WTC11 (cell line): ENCODE measurements at regions not wholly inside any gene's neighbourhood (a gene's known extent, or its start where the extent isn't known, plus 50 kb on each side); places are given as distances from the start of the nearest gene placed in this dataset.

Experiments
- CREM ChIP-seq: sonication (generic); formaldehyde crosslinking; IDR thresholded peaks from 2 replicates; pipeline ENCODE4 v1.8.1; 2022; ENCODE audit warnings: mild to moderate bottlenecking, missing genetic modification reagents, moderate library complexity
- NR3C1 ChIP-seq: sonication (generic); formaldehyde crosslinking; conservative IDR thresholded peaks from 2 replicates; pipeline ENCODE4 v1.8.1; 2023; ENCODE audit warnings: low read depth, mild to moderate bottlenecking, missing genetic modification reagents
- TP53 ChIP-seq: sonication (generic); formaldehyde crosslinking; IDR thresholded peaks from 2 replicates; pipeline ENCODE4 v1.8.1; 2023; ENCODE audit warnings: mild to moderate bottlenecking, missing genetic modification reagents
- ZNF138 ChIP-seq: sonication (generic); formaldehyde crosslinking; conservative IDR thresholded peaks from 2 replicates; pipeline ENCODE4 v1.8.1; 2022; ENCODE audit warnings: mild to moderate bottlenecking, moderate library complexity, missing genetic modification reagents
- TF ChIP-seq, protein P1 (sequence below): sonication (generic); formaldehyde crosslinking; conservative IDR thresholded peaks from 2 replicates; pipeline ENCODE4 v1.8.1; 2022; ENCODE audit warnings: mild to moderate bottlenecking, missing genetic modification reagents
- TF ChIP-seq, protein P2 (sequence below): sonication (generic); formaldehyde crosslinking; IDR thresholded peaks from 2 replicates; pipeline ENCODE4 v1.8.1; 2023; ENCODE audit warnings: mild to moderate bottlenecking, moderate library complexity, missing genetic modification reagents
- TF ChIP-seq, protein P3 (sequence below): fragments of 200-600 bp; IDR thresholded peaks from 2 replicates; pipeline ENCODE4 v1.8.0; 2022; ENCODE audit warnings: antibody characterized with exemption
- TF ChIP-seq, protein P4 (sequence below): sonication (generic); formaldehyde crosslinking; IDR thresholded peaks from 2 replicates; pipeline ENCODE4 v1.8.1; 2023; ENCODE audit warnings: mild to moderate bottlenecking, missing genetic modification reagents
- TF ChIP-seq, protein P5 (sequence below): sonication (generic); formaldehyde crosslinking; IDR thresholded peaks from 2 replicates; pipeline ENCODE4 v1.8.0; 2022; ENCODE audit warnings: mild to moderate bottlenecking, missing genetic modification reagents
- TF ChIP-seq, protein P6 (sequence below): sonication (generic); formaldehyde crosslinking; IDR thresholded peaks from 2 replicates; pipeline ENCODE4 v1.8.0; 2022; ENCODE audit warnings: mild to moderate bottlenecking, missing genetic modification reagents

DNA sequence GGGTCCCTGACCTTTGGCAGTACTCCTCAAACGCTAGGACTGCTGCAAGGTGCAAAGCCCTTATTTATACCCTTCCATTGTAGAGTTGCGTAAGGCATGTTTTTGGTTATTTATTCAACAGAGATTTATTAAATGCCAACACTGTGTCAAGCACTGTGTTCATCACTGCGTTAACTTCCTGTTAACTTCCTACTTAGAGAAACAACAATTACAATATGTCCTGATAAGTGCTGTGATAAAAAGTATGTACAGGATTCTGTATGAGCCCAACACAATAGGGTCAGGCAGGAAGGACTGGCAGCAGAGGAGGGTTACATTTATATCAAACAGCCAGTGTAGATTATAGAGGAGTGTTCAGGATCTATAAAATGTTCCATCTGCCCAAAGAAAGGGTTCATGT is 812.8 kb upstream of the API5 start:
- TF ChIP-seq, protein P1, sequence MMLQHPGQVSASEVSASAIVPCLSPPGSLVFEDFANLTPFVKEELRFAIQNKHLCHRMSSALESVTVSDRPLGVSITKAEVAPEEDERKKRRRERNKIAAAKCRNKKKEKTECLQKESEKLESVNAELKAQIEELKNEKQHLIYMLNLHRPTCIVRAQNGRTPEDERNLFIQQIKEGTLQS (CRISPR knock-in tag) = no peak
- TF ChIP-seq, protein P2, sequence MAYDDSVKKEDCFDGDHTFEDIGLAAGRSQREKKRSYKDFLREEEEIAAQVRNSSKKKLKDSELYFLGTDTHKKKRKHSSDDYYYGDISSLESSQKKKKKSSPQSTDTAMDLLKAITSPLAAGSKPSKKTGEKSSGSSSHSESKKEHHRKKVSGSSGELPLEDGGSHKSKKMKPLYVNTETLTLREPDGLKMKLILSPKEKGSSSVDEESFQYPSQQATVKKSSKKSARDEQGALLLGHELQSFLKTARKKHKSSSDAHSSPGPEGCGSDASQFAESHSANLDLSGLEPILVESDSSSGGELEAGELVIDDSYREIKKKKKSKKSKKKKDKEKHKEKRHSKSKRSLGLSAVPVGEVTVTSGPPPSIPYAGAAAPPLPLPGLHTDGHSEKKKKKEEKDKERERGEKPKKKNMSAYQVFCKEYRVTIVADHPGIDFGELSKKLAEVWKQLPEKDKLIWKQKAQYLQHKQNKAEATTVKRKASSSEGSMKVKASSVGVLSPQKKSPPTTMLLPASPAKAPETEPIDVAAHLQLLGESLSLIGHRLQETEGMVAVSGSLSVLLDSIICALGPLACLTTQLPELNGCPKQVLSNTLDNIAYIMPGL = no peak
- TF ChIP-seq NR3C1 (CRISPR knock-in tag) (no peak), ZNF138 (CRISPR knock-in tag) (no peak), CREM (CRISPR knock-in tag) (no peak), TP53 (CRISPR knock-in tag) (no peak)
- TF ChIP-seq, protein P3, sequence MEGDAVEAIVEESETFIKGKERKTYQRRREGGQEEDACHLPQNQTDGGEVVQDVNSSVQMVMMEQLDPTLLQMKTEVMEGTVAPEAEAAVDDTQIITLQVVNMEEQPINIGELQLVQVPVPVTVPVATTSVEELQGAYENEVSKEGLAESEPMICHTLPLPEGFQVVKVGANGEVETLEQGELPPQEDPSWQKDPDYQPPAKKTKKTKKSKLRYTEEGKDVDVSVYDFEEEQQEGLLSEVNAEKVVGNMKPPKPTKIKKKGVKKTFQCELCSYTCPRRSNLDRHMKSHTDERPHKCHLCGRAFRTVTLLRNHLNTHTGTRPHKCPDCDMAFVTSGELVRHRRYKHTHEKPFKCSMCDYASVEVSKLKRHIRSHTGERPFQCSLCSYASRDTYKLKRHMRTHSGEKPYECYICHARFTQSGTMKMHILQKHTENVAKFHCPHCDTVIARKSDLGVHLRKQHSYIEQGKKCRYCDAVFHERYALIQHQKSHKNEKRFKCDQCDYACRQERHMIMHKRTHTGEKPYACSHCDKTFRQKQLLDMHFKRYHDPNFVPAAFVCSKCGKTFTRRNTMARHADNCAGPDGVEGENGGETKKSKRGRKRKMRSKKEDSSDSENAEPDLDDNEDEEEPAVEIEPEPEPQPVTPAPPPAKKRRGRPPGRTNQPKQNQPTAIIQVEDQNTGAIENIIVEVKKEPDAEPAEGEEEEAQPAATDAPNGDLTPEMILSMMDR = no peak
- TF ChIP-seq, protein P4, sequence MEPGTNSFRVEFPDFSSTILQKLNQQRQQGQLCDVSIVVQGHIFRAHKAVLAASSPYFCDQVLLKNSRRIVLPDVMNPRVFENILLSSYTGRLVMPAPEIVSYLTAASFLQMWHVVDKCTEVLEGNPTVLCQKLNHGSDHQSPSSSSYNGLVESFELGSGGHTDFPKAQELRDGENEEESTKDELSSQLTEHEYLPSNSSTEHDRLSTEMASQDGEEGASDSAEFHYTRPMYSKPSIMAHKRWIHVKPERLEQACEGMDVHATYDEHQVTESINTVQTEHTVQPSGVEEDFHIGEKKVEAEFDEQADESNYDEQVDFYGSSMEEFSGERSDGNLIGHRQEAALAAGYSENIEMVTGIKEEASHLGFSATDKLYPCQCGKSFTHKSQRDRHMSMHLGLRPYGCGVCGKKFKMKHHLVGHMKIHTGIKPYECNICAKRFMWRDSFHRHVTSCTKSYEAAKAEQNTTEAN (CRISPR knock-in tag) = no peak
- TF ChIP-seq, protein P5, sequence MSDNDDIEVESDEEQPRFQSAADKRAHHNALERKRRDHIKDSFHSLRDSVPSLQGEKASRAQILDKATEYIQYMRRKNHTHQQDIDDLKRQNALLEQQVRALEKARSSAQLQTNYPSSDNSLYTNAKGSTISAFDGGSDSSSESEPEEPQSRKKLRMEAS = no peak
- TF ChIP-seq, protein P6, sequence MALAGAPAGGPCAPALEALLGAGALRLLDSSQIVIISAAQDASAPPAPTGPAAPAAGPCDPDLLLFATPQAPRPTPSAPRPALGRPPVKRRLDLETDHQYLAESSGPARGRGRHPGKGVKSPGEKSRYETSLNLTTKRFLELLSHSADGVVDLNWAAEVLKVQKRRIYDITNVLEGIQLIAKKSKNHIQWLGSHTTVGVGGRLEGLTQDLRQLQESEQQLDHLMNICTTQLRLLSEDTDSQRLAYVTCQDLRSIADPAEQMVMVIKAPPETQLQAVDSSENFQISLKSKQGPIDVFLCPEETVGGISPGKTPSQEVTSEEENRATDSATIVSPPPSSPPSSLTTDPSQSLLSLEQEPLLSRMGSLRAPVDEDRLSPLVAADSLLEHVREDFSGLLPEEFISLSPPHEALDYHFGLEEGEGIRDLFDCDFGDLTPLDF (CRISPR knock-in tag) = no peak
